Fibroblast of the aortic adventitia (primary cell): ENCODE measurements at regions not wholly inside any gene's neighbourhood (a gene's known extent, or its start where the extent isn't known, plus 50 kb on each side); places are given as distances from the start of the nearest gene placed in this dataset.

Experiments
- DNase-seq: peaks from one replicate; pipeline ENCODE4 v3.0.0-alpha.2; 2010; ENCODE audit warnings: low read depth
- H3K4me3 ChIP-seq: 2 replicates; pipeline ENCODE4 v1.5.1; 2011; ENCODE audit warnings: low read depth, mild to moderate bottlenecking, control low read depth, low read length, moderate library complexity
- TF ChIP-seq, protein P1 (sequence below): IDR thresholded peaks from 2 replicates; pipeline ENCODE4 v1.5.1; 2011; ENCODE audit warnings: mild to moderate bottlenecking, low read length, control low read depth, inconsistent platforms; ENCODE audit not compliant: insufficient read depth

DNA sequence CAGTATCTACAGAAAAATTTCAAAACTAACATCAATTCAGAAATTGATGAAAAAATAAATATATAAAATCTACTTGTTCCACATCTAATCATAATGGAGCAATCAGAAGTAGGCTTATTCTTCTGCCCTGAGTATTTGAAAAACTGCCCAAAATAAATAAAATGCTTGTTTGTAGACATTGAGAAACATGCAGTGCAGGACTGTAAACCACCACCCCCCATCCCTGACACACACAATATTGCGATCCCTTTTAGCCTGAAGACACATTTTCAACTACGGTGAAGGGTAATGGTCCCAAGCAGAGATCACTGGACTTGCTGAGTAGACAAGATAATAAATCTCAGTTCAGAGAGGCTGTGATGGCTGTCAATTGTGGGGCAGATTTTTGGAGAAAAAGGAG lies 261.5 kb downstream of the C6orf118 start:
- no peak for DNase-seq
- TF ChIP-seq, protein P1, sequence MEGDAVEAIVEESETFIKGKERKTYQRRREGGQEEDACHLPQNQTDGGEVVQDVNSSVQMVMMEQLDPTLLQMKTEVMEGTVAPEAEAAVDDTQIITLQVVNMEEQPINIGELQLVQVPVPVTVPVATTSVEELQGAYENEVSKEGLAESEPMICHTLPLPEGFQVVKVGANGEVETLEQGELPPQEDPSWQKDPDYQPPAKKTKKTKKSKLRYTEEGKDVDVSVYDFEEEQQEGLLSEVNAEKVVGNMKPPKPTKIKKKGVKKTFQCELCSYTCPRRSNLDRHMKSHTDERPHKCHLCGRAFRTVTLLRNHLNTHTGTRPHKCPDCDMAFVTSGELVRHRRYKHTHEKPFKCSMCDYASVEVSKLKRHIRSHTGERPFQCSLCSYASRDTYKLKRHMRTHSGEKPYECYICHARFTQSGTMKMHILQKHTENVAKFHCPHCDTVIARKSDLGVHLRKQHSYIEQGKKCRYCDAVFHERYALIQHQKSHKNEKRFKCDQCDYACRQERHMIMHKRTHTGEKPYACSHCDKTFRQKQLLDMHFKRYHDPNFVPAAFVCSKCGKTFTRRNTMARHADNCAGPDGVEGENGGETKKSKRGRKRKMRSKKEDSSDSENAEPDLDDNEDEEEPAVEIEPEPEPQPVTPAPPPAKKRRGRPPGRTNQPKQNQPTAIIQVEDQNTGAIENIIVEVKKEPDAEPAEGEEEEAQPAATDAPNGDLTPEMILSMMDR: no peak
- H3K4me3 ChIP-seq: no peak overlapping the region

DNA sequence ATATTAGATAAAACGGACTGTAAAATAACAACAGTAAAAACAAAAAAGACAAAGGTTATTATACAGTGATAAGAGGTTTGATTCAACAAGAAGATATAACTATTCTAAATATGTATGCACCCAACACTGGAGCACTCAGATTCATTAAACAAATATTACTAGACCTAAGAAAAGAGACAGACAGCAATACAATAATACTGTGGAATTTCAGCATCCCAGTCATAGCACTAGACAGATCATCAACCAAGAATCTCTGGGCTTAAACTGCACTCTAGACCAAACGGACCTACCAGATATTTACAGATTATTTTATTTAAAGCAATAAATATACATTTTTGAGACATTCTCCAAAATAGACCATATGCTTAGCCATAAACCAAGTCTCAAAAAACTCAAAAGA lies 263.8 kb downstream of the C6orf118 start:
- DNase-seq: no peak
- TF ChIP-seq, protein P1: no peak
- no peak overlapping the region for H3K4me3 ChIP-seq

DNA sequence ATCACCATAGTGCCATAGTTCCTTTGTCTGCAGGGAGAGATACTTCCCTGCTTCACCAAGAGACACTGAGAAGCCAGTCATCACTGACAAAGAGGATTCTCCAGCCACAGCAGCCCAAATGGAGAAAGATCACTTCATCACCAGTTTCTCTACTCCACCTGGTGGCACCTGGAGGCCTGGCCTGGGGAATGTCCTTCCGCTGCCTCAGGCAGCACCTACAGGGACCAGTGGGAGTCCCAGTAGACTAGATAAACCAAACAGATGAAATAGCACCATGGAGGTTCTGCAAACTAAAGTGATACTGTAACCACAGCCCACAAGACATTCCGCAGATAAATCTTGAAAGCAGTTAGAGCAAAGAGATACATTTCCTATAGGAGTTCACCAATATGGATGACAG lies 266.5 kb downstream of the C6orf118 start:
- TF ChIP-seq, protein P1: no peak
- DNase-seq: no peak
- no peak overlapping the region for H3K4me3 ChIP-seq

DNA sequence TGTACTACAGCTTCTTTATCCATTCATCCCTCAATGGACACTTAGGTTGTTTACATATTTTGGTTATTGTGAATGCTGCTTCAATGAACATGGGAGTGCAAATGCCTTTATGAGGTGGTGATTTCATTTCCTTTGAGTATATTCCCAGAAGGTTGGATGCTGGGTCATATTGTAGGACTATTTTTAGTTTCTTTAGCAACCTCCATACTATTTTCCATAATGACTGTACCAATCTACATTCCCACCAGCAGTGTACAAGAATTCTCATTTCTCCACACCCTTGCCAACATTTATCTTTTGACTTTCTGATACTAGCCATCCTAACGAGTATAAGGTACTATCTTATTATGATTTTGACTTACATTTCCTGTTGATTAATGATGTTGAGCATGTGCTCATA lies 269.0 kb downstream of the C6orf118 start:
- TF ChIP-seq, protein P1: no peak
- no peak for DNase-seq
- no peak overlapping the region for H3K4me3 ChIP-seq

DNA sequence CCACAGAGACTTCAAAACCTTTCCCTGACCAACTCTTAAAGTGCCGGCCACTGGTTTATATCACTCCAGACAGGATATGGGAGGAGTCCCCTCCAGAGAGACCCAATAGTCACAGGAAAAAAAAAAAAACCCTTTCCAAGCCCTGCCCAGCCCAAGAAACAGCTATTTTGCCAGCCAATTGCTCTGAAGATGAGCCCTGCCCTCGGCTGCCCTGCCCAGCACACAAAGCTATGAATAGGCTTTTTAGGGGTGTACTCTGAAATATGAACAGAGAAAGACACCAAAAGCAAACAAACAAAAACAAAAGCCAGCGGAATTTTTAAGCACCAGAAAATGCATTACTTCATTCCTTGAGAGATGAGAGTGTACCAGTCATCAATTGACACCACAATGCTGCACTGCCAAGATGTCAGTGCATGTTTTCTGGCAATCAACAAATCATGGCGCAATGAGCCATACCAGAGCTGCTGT lies 275.1 kb downstream of the C6orf118 start:
- DNase-seq: no peak
- TF ChIP-seq, protein P1: no peak

DNA sequence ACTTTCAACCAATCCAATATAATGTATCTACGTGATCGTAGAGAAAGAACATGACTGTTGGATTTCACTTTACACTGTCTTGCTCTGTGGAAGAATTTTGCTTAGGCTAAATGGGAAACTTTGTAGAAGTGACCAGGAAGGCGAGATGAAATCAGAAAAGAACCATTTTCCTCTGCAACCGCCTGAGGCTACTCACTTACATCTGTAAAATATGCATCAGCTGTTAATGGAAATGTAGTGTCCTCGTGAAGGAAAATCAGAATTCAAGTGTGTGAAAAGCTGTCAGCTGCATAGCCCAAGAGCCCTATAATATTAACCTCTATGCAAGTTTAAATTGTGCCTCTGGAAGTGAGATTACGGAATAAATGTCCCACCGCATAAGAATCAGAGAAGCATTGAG lies 277.9 kb downstream of the C6orf118 start:
- TF ChIP-seq, protein P1: no peak
- no peak for DNase-seq
- H3K4me3 ChIP-seq: no peak overlapping the region

More for the DNA sequence above, 275.1 kb downstream of the C6orf118 start:
- no peak overlapping the region for H3K4me3 ChIP-seq

DNA sequence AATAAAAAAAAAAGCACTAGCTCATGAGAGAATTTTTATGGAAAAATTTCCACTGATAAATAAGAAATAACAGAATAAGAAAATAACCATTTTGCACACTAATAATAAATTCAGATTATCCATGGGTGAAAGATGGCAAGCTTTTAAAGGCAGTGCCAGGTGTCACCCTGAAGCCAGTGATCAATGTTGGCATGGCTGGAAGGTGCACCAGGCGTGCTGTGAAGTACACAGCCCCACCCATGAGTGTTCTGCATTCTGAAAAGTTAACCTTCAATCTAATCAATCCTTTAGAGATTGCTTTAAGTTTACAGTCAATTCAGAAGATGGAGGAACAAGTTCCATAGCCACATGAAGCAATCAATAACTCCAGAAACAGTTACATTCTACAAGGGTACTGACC lies 284.4 kb downstream of the C6orf118 start:
- TF ChIP-seq, protein P1: no peak
- no peak overlapping the region for H3K4me3 ChIP-seq
- no peak for DNase-seq
